LNCAP (cell line): ENCODE measurements at regions not wholly inside any gene's neighbourhood (a gene's known extent, or its start where the extent isn't known, plus 50 kb on each side); places are given as distances from the start of the nearest gene placed in this dataset.

Experiments used
- CTCF ChIP-seq: fragments of 450-650 bp; IDR thresholded peaks from 2 replicates; pipeline ENCODE4 v1.5.1; 2017; ENCODE audit warnings: mild to moderate bottlenecking

GRCh38 chr16:7074715-7075114, 257.9 kb upstream of the RBFOX1 start:
- no peak for TF ChIP-seq CTCF

GRCh38 chr16:7057458-7057857, 275.2 kb upstream of the RBFOX1 start:
- TF ChIP-seq CTCF = no peak

GRCh38 chr16:7055443-7055842, 277.2 kb upstream of the RBFOX1 start:
- no peak for TF ChIP-seq CTCF

GRCh38 chr16:7051591-7052349, 280.9 kb upstream of the RBFOX1 start:
- TF ChIP-seq CTCF = no peak

- no peak for TF ChIP-seq CTCF
Measured at GRCh38 chr16:7044331-7044730, 288.3 kb upstream of the RBFOX1 start.

- no peak for TF ChIP-seq CTCF
Measured at GRCh38 chr16:7038475-7038874, 294.2 kb upstream of the RBFOX1 start.

GRCh38 chr16:7037495-7037894, 295.1 kb upstream of the RBFOX1 start:
- no peak for TF ChIP-seq CTCF

- no peak for TF ChIP-seq CTCF
Measured at GRCh38 chr16:7031031-7031430, 301.6 kb upstream of the RBFOX1 start.
